Retinal pigment epithelial cell (primary cell): ENCODE measurements at regions not wholly inside any gene's neighbourhood (a gene's known extent, or its start where the extent isn't known, plus 50 kb on each side); places are given as distances from the start of the nearest gene placed in this dataset.

Experiments
- DNase-seq: peaks from one replicate; pipeline ENCODE4 v3.0.0-alpha.2; 2010; ENCODE audit warnings: low read depth
- H3K4me3 ChIP-seq: 2 replicates; pipeline ENCODE4 v1.5.1; 2011; ENCODE audit warnings: mild to moderate bottlenecking, low read length, control low read depth, moderate library complexity
- CTCF ChIP-seq: conservative IDR thresholded peaks from 2 replicates; pipeline ENCODE4 v1.5.1; 2011; ENCODE audit warnings: low read depth, low read length, control low read depth, inconsistent platforms

- no peak for TF ChIP-seq CTCF
- DNase-seq, result no peak
Observed at GRCh38 chr10:107848726-107849360, 684.3 kb upstream of the SORCS1 start.

GRCh38 chr10:107847620-107848019 lies 683.1 kb upstream of the SORCS1 start:
- no peak for TF ChIP-seq CTCF

More at GRCh38 chr10:107848726-107849360, 684.3 kb upstream of the SORCS1 start:
- no peak overlapping the region for H3K4me3 ChIP-seq

GRCh38 chr10:107834706-107835105 lies 670.2 kb upstream of the SORCS1 start:
- DNase-seq, result peak; percentile 21
- no peak for TF ChIP-seq CTCF
- H3K4me3 ChIP-seq, result no peak overlapping the region

More at GRCh38 chr10:107847620-107848019, 683.1 kb upstream of the SORCS1 start:
- no peak for DNase-seq
- H3K4me3 ChIP-seq, result no peak overlapping the region

GRCh38 chr10:107831772-107832171 lies 667.3 kb upstream of the SORCS1 start:
- DNase-seq, result no peak
- no peak overlapping the region for H3K4me3 ChIP-seq
- no peak for TF ChIP-seq CTCF

GRCh38 chr10:107829161-107829560 lies 664.7 kb upstream of the SORCS1 start:
- no peak for DNase-seq
- TF ChIP-seq CTCF, result no peak
- no peak overlapping the region for H3K4me3 ChIP-seq

GRCh38 chr10:107826171-107826570 lies 661.7 kb upstream of the SORCS1 start:
- no peak for DNase-seq
- TF ChIP-seq CTCF, result no peak
- no peak overlapping the region for H3K4me3 ChIP-seq

GRCh38 chr10:107814865-107815487 lies 650.5 kb upstream of the SORCS1 start:
- DNase-seq, result peak; percentile 28

More at GRCh38 chr10:107814865-107815487, 650.5 kb upstream of the SORCS1 start:
- H3K4me3 ChIP-seq, result no peak overlapping the region
- TF ChIP-seq CTCF, result peak; percentile 91
